ENCODE measurements at regions not wholly inside any gene's neighbourhood (a gene's known extent, or its start where the extent isn't known, plus 50 kb on each side); places are given as distances from the start of the nearest gene placed in this dataset.
"Not testable (repeated sequence)": the region's sequence is repeated elsewhere in the genome, so short reads cannot be mapped to it uniquely, and the experiment has no call there.

GRCh38 chr4:58871509-58871908, 1761.3 kb upstream of the IGFBP7 start:
- DNase-seq (ENCODE audit: low read depth in 2 of 2): no peak

GRCh38 chr4:58849026-58849425, 1738.8 kb upstream of the IGFBP7 start:
- no peak for DNase-seq (ENCODE audit: low read depth in 2 of 2)

DNA sequence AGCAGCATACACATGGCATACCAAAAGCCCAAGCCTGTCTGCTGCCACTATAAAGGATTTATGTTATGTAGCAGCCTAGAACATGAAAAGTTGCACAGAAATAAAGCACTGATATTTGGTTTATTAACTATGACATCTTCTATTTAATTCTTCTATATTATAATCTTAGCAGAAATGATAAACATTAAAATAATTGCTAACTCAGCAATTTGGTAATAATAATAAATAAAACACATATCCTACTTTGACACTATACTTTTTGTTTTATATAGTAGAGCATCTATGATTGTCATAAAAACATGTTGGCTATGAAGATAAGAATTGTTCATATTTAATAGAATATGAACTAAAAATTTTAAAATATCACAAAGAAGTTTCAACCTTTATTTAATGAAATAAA, 1733.3 kb upstream of the IGFBP7 start:
- DNase-seq (ENCODE audit: low read depth in 2 of 2): no peak

GRCh38 chr4:58833126-58833525, 1722.9 kb upstream of the IGFBP7 start:
- no peak for DNase-seq (ENCODE audit: low read depth in 2 of 2)

DNA sequence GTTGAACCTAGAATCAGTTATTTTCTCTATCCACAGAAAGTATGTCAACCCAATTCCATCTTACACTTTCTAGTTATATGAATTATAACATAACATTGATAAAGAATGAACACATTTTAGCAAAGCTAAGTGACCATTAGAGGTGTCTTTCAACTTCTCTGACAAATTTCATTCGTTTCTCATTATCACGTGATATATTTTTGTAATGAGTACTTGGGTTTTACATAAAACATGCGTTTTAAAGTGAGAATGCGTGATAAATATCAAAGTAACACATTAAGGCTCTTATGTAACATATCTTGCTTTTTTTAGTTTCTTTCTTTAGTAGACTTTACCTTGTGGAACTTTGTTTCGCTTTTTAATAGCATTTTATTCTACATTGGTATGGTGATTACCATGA, 1715.1 kb upstream of the IGFBP7 start:
- DNase-seq (ENCODE audit: low read depth in 2 of 2): no peak

DNA sequence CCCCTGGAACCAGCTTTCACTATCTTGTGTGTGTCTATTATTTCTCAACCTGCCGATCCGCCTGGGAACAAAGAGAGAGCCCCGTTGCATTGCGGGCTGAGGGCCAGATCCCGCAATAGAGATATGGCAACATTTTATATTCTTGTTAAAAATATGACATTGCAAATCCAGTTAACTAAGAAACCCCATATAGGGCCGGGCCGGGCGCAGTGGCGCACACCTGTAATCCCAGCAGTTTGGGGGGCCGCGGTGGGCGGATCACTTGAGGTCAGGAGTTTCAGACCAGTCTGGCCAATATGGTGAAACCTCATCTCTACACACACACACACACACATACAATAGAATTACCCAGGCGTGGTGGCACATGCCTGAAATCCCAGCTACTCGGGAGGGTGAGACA, 1708.4 kb upstream of the IGFBP7 start:
- not testable (repeated sequence) for DNase-seq (ENCODE audit: low read depth in 2 of 2)

DNA sequence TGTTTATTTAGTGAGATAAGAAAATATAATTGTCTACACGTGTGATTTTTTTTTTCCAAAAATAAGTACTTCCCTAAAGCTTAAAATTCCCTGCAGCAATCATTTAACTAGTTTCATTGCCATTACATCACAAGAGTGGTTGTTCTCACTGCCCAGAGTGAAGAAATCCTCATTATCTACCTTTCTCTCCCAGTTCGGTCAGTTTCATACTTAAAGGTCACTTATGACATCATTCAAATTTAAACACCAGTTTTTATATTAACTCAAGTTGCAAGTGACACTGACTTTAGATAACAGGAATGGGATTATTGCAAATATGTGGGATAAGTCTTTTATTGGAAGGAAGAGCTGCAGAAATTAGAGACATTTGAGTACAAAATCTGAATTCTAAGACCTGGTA, 1699.8 kb upstream of the IGFBP7 start:
- DNase-seq (ENCODE audit: low read depth in 2 of 2): no peak

DNA sequence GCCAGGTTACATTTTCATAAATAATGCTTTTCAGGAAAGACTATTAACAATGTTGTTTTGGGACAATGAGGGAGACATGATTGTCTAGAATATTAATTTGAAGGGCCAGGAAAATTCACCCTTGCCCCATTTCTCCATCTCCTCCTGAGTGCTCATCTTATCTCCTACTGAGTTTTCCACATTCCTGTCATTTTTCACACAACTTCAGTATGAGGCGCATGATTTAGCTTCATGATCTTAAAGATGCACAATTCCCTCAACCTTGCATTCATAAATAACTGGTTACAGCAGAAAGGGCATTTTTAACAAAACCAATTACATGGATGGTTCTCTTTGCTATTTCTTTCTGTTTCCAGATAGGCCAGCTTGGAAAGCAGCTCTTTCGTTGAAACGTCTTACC, 1699.2 kb upstream of the IGFBP7 start:
- peak in 1 of 2 experiments; percentile 3 for DNase-seq (ENCODE audit: low read depth in 2 of 2)

- DNase-seq (ENCODE audit: low read depth in 2 of 2): no peak
These were observed 1698.6 kb upstream of the IGFBP7 start for GRCh38 chr4:58808817-58809216.

GRCh38 chr4:58807843-58808615, 1697.8 kb upstream of the IGFBP7 start:
- no peak for DNase-seq (ENCODE audit: low read depth in 2 of 2)

DNA sequence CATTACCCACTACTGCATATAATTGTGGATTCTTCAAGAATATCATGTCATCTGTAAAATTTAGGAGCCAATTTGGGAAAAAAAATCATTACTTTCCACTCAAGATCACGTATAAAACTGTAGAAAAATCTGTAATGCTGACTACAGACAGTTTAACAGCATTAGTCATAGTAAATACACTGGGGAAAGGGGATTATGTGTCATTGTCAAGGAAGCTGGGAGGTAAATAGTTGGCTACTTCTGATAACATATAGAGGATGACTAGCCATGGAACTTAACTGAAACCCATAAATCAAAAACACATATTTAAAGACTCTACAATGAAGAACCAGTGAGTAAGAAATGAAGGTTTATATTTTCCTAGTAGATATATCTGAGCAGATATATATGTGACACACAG, 1666.4 kb upstream of the IGFBP7 start:
- peak; percentile 76 to 77 for DNase-seq (ENCODE audit: low read depth in 2 of 2)

DNA sequence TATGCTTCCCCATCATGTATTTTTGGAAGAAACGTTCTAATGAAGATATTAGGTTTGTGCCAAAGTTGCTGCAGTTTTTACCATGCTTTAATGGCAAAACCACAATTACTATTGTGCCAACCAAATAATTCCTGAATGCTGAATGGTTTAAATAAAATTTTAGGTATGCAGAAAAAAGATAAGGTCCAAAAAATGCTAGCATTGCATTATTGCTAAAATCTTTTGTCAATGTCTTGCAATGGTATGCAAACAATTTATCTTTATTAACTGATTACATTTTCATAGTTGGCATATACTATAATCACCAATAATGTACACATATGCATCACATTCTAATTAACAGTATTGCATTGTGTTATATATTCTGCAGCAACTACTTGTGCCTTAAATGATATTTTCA, 1657.4 kb upstream of the IGFBP7 start:
- no peak for DNase-seq (ENCODE audit: low read depth in 2 of 2)

GRCh38 chr4:58766763-58767162, 1656.6 kb upstream of the IGFBP7 start:
- no peak for DNase-seq (ENCODE audit: low read depth in 2 of 2)

- no peak for DNase-seq (ENCODE audit: low read depth in 2 of 2)
These were observed 1651.4 kb upstream of the IGFBP7 start for GRCh38 chr4:58761563-58761962.

- no peak for DNase-seq (ENCODE audit: low read depth in 2 of 2)
These were observed 1650.6 kb upstream of the IGFBP7 start for GRCh38 chr4:58760737-58761136.

- DNase-seq (ENCODE audit: low read depth in 2 of 2): no peak
These were observed 1649.9 kb upstream of the IGFBP7 start for GRCh38 chr4:58760100-58760499.

GRCh38 chr4:58749206-58749605, 1639.0 kb upstream of the IGFBP7 start:
- no peak for DNase-seq (ENCODE audit: low read depth in 2 of 2)

GRCh38 chr4:58740897-58741296, 1630.7 kb upstream of the IGFBP7 start:
- no peak for DNase-seq (ENCODE audit: low read depth in 2 of 2)

- no peak for DNase-seq (ENCODE audit: low read depth in 2 of 2)
These were observed 1629.1 kb upstream of the IGFBP7 start for GRCh38 chr4:58739275-58739674.

DNA sequence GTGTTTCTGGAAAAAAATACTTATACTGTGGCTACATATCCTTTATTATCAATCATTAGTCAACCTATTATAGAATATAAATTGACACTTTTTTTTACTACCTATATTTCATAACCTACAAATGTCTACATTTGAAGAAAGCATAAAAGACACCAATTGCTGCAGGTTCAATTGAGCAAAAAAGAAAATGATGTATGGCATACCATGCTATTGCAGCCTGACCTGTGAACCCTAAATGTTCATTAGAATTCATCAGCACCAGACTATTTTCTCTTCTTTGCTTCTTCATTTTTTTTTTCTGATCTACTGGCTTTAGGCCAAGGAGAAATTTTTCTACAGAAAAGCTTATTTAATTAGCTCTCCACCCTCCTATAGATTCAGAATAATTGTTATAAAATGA, 1628.2 kb upstream of the IGFBP7 start:
- DNase-seq (ENCODE audit: low read depth in 2 of 2): no peak

DNA sequence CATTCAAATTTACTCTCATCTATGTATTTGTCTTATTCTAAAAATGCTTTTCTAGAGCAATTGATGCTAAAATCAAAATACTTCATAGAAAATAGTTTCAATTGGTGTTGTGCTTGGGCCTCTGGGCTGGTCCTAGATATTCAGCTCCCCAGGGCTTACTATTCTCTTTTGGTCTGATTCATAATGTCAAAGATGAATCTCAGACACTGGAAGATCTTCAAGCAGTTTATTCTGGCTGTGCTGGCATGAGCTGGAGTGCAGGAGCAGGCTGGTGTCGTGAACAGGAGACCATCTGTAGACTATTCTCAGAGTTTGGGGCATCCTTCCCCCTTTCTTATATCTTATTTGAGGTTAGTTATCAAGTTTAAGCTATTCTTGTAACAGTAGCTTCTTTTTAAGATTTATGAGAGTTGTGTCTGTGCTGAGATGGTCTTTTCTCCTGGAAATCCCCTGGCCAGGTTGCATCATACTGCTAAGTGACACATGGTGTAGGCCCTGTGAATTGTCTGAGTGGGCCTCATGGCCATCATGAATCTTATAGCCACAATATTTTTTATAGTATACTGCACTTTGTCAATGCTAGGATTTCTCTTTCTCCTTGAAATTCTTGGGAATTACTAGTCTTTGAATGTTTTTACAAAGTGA, 1624.0 kb upstream of the IGFBP7 start:
- DNase-seq (ENCODE audit: low read depth in 2 of 2): no peak

GRCh38 chr4:58732973-58733372, 1622.8 kb upstream of the IGFBP7 start:
- no peak for DNase-seq (ENCODE audit: low read depth in 2 of 2)

- DNase-seq (ENCODE audit: low read depth in 2 of 2): no peak
These were observed 1613.8 kb upstream of the IGFBP7 start for GRCh38 chr4:58723954-58724353.

- DNase-seq (ENCODE audit: low read depth in 2 of 2): no peak
These were observed 1600.9 kb upstream of the IGFBP7 start for GRCh38 chr4:58711039-58711438.
